OCI-LY3 (cell line): ENCODE measurements at regions not wholly inside any gene's neighbourhood (a gene's known extent, or its start where the extent isn't known, plus 50 kb on each side); places are given as distances from the start of the nearest gene placed in this dataset.

Source experiments
- H2AFZ ChIP-seq: fragments of 200-600, 300-600 bp; shearing (Covaris generic); 2 replicates; pipeline ENCODE4 v1.6.0; 2014; ENCODE audit warnings: antibody characterized with exemption, low read depth, low read length
- H3K27ac ChIP-seq: fragments of 200-600, 300-600 bp; sonication (generic); 2 replicates; pipeline ENCODE4 v1.5.1; 2014; ENCODE audit warnings: mild to moderate bottlenecking, low read length, moderate library complexity, mixed read lengths
- H3K27me3 ChIP-seq: fragments of 200-600, 300-600 bp; sonication (generic); 2 replicates; pipeline ENCODE4 v1.6.1; 2014; ENCODE audit warnings: low read depth, low read length, mixed read lengths
- H3K36me3 ChIP-seq: fragments of 200-600, 300-600 bp; sonication (generic); replicated peaks from 2 replicates; pipeline ENCODE3; 2014; ENCODE audit warnings: low read depth, low read length, mixed read lengths
- H3K4me1 ChIP-seq: fragments of 300-600, 200-600 bp; sonication (generic); 2 replicates; pipeline ENCODE4 v1.6.1; 2014; ENCODE audit warnings: low read length, mixed read lengths
- H3K4me2 ChIP-seq: fragments of 200-600, 300-600 bp; sonication (generic); 2 replicates; pipeline ENCODE4 v1.6.1; 2014; ENCODE audit warnings: low read length, mixed read lengths
- H3K4me3 ChIP-seq: fragments of 300-600, 200-600 bp; sonication (generic); 2 replicates; pipeline ENCODE4 v1.5.1; 2014; ENCODE audit warnings: antibody characterized with exemption, mild to moderate bottlenecking, low read length, moderate library complexity
- H3K79me2 ChIP-seq: fragments of 300-600, 200-600 bp; shearing (Covaris generic); 2 replicates; pipeline ENCODE4 v1.6.1; 2014; ENCODE audit warnings: mild to moderate bottlenecking, low read length, mixed read lengths
- H3K9ac ChIP-seq: fragments of 300-600, 200-600 bp; shearing (Covaris generic); 2 replicates; pipeline ENCODE4 v1.6.0; 2014; ENCODE audit warnings: mild to moderate bottlenecking, low read length, moderate library complexity
- H3K9me3 ChIP-seq: fragments of 200-600, 300-600 bp; shearing (Covaris generic); 2 replicates; pipeline ENCODE4 v1.6.1; 2014; ENCODE audit warnings: low read length, mixed read lengths; ENCODE audit not compliant: insufficient read depth
- H4K20me1 ChIP-seq: fragments of 200-600, 300-600 bp; sonication (generic); 2 replicates; pipeline ENCODE4 v1.6.1; 2016; ENCODE audit warnings: low read length, mixed read lengths; ENCODE audit not compliant: insufficient read depth
- CTCF ChIP-seq: fragments of 200-600, 300-600 bp; sonication (generic); IDR thresholded peaks from 2 replicates; pipeline ENCODE4 v1.5.1; 2014; ENCODE audit warnings: antibody characterized with exemption, low read length, low read depth
- EZH2phosphoT487 ChIP-seq: fragments of 200-600 bp; shearing (Covaris generic); IDR thresholded peaks from 2 replicates; pipeline ENCODE4 v1.6.1; 2018; ENCODE audit warnings: antibody characterized with exemption, mixed run types, low read depth

GRCh38 chr13:53560556-53560955 is 531.9 kb downstream of the OLFM4 start:
- Histone ChIP-seq H3K27ac (no peak overlapping the region), H3K4me1 (no peaks in the 10 kb centered on the region), H3K36me3 (no peaks in the 10 kb centered on the region), H3K9me3 (peaks cover 7% of the 10 kb centered on the region; the same call in 1 of the 2 replicates), H3K27me3 (no peaks in the 10 kb centered on the region), H3K79me2 (no peaks in the 10 kb centered on the region), H4K20me1 (no peaks in the 10 kb centered on the region), H3K4me3 (no peak overlapping the region), H3K4me2 (no peak overlapping the region), H3K9ac (no peak overlapping the region), H2AFZ (no peak overlapping the region)
- no peak for TF ChIP-seq CTCF
- TF ChIP-seq EZH2phosphoT487, result no peak

GRCh38 chr13:53562419-53562818 is 533.8 kb downstream of the OLFM4 start:
- Histone ChIP-seq H3K4me1 (0 out of 2 replicates have a peak, but pooled peaks cover 4% of the 10 kb centered on the region), H3K9ac (no peak overlapping the region), H3K4me3 (no peak overlapping the region), H2AFZ (no peak overlapping the region), H3K79me2 (no peaks in the 10 kb centered on the region), H3K27me3 (no peaks in the 10 kb centered on the region), H3K36me3 (peaks cover 3% of the 10 kb centered on the region), H3K9me3 (0 out of 2 replicates have a peak, but pooled peaks cover 4% of the 10 kb centered on the region), H4K20me1 (no peaks in the 10 kb centered on the region), H3K4me2 (no peak overlapping the region), H3K27ac (no peak overlapping the region)
- TF ChIP-seq CTCF (no peak), EZH2phosphoT487 (no peak)

GRCh38 chr13:53568491-53568890 is 539.9 kb downstream of the OLFM4 start:
- Histone ChIP-seq H4K20me1 (no peaks in the 10 kb centered on the region), H3K4me1 (0 out of 2 replicates have a peak, but pooled peaks cover 4% of the 10 kb centered on the region), H3K9me3 (0 out of 2 replicates have a peak, but pooled peaks cover 4% of the 10 kb centered on the region), H3K4me3 (no peak overlapping the region), H3K79me2 (no peaks in the 10 kb centered on the region), H3K27ac (no peak overlapping the region), H3K27me3 (no peaks in the 10 kb centered on the region), H3K9ac (no peak overlapping the region), H2AFZ (no peak overlapping the region), H3K4me2 (no peak overlapping the region), H3K36me3 (peaks cover 3% of the 10 kb centered on the region)
- TF ChIP-seq EZH2phosphoT487 (no peak), CTCF (no peak)

GRCh38 chr13:53569453-53569852 is 540.8 kb downstream of the OLFM4 start:
- TF ChIP-seq CTCF (no peak), EZH2phosphoT487 (no peak)
- no peak overlapping the region for H3K9ac ChIP-seq
- H3K27ac ChIP-seq, result no peak overlapping the region
- no peak overlapping the region for H3K4me2 ChIP-seq
- H3K4me1 ChIP-seq, result 0 out of 2 replicates have a peak, but pooled peaks cover 4% of the 10 kb centered on the region
- H3K27me3 ChIP-seq, result no peaks in the 10 kb centered on the region
- H3K79me2 ChIP-seq, result no peaks in the 10 kb centered on the region
- H3K9me3 ChIP-seq, result 0 out of 2 replicates have a peak, but pooled peaks cover 4% of the 10 kb centered on the region
- H2AFZ ChIP-seq, result no peak overlapping the region
- H3K4me3 ChIP-seq, result no peak overlapping the region
- H4K20me1 ChIP-seq, result no peaks in the 10 kb centered on the region
- peaks cover 3% of the 10 kb centered on the region for H3K36me3 ChIP-seq
